Heart left ventricle (tissue), 13 donors: ENCODE measurements at regions not wholly inside any gene's neighbourhood (a gene's known extent, or its start where the extent isn't known, plus 50 kb on each side); places are given as distances from the start of the nearest gene placed in this dataset.

Experiments used
- POLR2A ChIP-seq, 2 donors: fragments of 450-650 bp; IDR thresholded peaks; one replicate each; pipeline ENCODE4 v1.6.1; 2017; ENCODE audit warnings: antibody characterized with exemption in 2 of 2, mild to moderate bottlenecking in 2 of 2, moderate library complexity in 2 of 2
- TF ChIP-seq, protein P1 (sequence below), 12 donors: fragments of 200-600 bp; sonication (generic) in 4 of 12; IDR thresholded peaks; one replicate each; pipeline versions ENCODE4 v1.5.0 to v1.8.0; 2018 to 2022; ENCODE audit warnings: antibody characterized with exemption in 12 of 12, mild to moderate bottlenecking in 5 of 12
- donor health status: ischemic (EF 13 %, LVEDD 7.1; RV severe dilation, severe dysfunction).
- donor health status: DM: no; HTN: yes; CAD: no.
- donor health status: DM: no; HTN: no; CAD: no.
- donor health status: ischemic (EF 25% LVEDD 6.9; RV normal size, moderate dysfunction).
- donor health status: ischemic (EF 25% LVEDD 5.7; RV mildly dilated, moderate dysfunction).
- donor health status: ischemic (EF 35%, LVEDD 5.7; RV mildly dilated, moderate dysfunction).
- donor health status: nonischemic (EF 11% LVEDD 7.7; RV severe dilation, severe dysfunction).
- donor health status: DM: yes; HTN: yes; CAD: no.
- donor health status: PGD.
- donor health status: ischemic (EF 29% LVEDD 5.4; RV normal size, mild dysfunction).
- donor health status: nonischemic (EF 23%, LVEDD 6.1; RV moderate dilation, normal function).

DNA sequence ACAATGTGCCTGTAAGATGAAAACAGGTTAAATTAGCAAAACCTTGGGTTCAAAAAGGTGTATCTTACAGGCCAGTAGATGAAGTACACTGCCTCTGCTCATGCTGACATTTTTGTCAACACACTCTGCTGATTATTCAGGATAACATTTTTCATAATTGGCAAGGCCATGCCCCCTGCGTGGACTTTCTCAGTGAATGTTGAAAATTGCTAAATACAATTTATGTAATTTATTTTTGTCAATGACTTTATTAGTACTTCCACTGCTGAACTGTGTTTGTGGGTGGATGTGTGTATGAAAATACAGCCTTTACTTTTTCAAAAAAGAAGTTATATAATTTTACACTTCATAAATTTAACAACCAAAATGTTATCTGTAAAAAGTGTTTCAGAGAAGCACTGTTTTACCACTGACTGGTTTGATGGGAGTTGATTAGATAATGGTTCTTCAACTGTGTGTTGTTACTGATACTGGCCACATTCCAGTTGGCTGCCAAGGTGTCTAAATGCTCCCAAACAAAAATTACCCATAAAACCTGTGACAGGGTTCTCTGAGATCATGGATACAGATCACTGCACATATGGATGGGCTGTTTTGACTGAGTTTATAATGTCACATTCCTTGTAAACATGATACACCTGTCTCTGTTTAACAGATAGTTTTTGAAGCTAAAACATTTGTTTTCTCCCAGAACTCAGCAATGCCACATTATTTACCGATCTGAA lies 151.9 kb upstream of the SLC7A11 start:
- TF ChIP-seq, protein P1, sequence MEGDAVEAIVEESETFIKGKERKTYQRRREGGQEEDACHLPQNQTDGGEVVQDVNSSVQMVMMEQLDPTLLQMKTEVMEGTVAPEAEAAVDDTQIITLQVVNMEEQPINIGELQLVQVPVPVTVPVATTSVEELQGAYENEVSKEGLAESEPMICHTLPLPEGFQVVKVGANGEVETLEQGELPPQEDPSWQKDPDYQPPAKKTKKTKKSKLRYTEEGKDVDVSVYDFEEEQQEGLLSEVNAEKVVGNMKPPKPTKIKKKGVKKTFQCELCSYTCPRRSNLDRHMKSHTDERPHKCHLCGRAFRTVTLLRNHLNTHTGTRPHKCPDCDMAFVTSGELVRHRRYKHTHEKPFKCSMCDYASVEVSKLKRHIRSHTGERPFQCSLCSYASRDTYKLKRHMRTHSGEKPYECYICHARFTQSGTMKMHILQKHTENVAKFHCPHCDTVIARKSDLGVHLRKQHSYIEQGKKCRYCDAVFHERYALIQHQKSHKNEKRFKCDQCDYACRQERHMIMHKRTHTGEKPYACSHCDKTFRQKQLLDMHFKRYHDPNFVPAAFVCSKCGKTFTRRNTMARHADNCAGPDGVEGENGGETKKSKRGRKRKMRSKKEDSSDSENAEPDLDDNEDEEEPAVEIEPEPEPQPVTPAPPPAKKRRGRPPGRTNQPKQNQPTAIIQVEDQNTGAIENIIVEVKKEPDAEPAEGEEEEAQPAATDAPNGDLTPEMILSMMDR (IDR thresholded peaks at IDR 0.05): no peak
- no peak for TF ChIP-seq POLR2A (IDR thresholded peaks at IDR 0.05)
